ENCODE measurements at regions not wholly inside any gene's neighbourhood (a gene's known extent, or its start where the extent isn't known, plus 50 kb on each side); places are given as distances from the start of the nearest gene placed in this dataset.

GRCh38 chr7:142460402-142461117 is 202.7 kb upstream of the PRSS58 start:
- no peak for DNase-seq (ENCODE audit: low read depth)
- TF ChIP-seq CTCF (IDR thresholded peaks at IDR 0.05; ENCODE audit: control insufficient read depth, insufficient read depth, low read depth, low read length, missing control alignments): no peak
- H3K4me3 ChIP-seq (ENCODE audit: control insufficient read depth, low read depth, low read length): no peak overlapping the region

DNA sequence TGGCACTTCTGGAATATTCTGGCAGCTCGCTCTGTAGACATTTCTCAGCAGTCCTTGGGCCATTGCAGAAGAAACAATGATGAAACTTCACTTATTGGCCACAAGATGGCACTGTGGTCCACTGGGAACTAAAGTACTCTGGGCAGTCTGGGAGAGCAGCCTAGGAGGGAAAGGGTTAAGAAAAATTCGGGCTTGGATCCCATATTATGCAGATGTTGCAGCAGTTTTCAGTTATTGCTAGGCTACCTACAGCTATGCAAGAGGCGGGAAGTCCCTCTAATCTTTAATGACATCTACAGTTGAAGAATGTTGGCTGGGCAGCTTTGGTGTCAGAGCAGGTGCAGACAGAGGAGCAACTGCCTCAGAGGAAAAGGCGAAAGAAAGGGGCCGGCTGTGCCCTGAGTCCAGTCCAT is 201.7 kb upstream of the PRSS58 start:
- DNase-seq (ENCODE audit: low read depth): peak; percentile 47
- peak; percentile 79 for TF ChIP-seq CTCF (IDR thresholded peaks at IDR 0.05; ENCODE audit: control insufficient read depth, insufficient read depth, low read depth, low read length, missing control alignments)

GRCh38 chr7:142457146-142457703 is 199.4 kb upstream of the PRSS58 start:
- no peak for TF ChIP-seq CTCF (IDR thresholded peaks at IDR 0.05; ENCODE audit: control insufficient read depth, insufficient read depth, low read depth, low read length, missing control alignments)
- DNase-seq (ENCODE audit: low read depth): no peak
- H3K4me3 ChIP-seq (ENCODE audit: control insufficient read depth, low read depth, low read length): no peak overlapping the region

More for the DNA sequence above, 201.7 kb upstream of the PRSS58 start:
- H3K4me3 ChIP-seq (ENCODE audit: control insufficient read depth, low read depth, low read length): no peak overlapping the region

DNA sequence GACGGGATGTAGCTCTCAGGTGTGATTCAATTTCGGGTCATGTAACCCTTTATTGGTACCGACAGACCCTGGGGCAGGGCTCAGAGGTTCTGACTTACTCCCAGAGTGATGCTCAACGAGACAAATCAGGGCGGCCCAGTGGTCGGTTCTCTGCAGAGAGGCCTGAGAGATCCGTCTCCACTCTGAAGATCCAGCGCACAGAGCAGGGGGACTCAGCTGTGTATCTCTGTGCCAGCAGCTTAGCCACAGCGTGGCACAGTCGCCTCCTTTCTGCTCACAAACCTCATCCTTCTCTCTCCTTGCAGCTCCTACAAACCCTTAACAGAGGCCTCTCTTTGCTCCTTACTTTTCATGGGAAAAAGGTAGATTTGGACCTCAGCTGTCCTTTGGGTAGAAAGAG is 197.5 kb upstream of the PRSS58 start:
- no peak overlapping the region for H3K4me3 ChIP-seq (ENCODE audit: control insufficient read depth, low read depth, low read length)
- no peak for DNase-seq (ENCODE audit: low read depth)
- no peak for TF ChIP-seq CTCF (IDR thresholded peaks at IDR 0.05; ENCODE audit: control insufficient read depth, insufficient read depth, low read depth, low read length, missing control alignments)

DNA sequence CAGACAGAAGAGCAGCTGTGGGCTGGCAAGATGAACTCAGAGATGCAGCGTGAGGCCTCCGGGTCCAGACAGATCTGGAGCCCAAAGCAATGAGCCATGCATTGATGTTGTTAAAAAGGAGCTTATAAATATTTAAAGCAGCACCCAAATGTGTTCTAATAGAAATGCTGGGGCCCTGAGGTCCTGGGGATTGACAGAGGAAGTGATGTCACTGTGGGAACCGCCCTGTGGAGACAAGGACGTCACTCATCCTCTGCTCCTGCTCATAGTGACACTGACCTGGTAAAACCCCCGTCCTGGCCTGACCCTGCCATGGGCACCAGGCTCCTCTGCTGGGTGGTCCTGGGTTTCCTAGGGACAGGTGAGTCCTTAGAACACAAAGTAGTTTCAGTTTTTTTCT is 197.0 kb upstream of the PRSS58 start:
- no peak overlapping the region for H3K4me3 ChIP-seq (ENCODE audit: control insufficient read depth, low read depth, low read length)
- TF ChIP-seq CTCF (IDR thresholded peaks at IDR 0.05; ENCODE audit: control insufficient read depth, insufficient read depth, low read depth, low read length, missing control alignments): no peak
- DNase-seq (ENCODE audit: low read depth): no peak

- H3K4me3 ChIP-seq (ENCODE audit: control insufficient read depth, low read depth, low read length): no peak overlapping the region
- TF ChIP-seq CTCF (IDR thresholded peaks at IDR 0.05; ENCODE audit: control insufficient read depth, insufficient read depth, low read depth, low read length, missing control alignments): no peak
- DNase-seq (ENCODE audit: low read depth): no peak
These were observed 194.9 kb upstream of the PRSS58 start for GRCh38 chr7:142452791-142453190.
